ENCODE measurements at regions not wholly inside any gene's neighbourhood (a gene's known extent, or its start where the extent isn't known, plus 50 kb on each side); places are given as distances from the start of the nearest gene placed in this dataset.
"Not testable (repeated sequence)": the region's sequence is repeated elsewhere in the genome, so short reads cannot be mapped to it uniquely, and the experiment has no call there.

GRCh38 chr14:25699981-25700380 is 650.0 kb upstream of the STXBP6 start:
- no peaks in the 10 kb centered on the region for H3K27me3 Mint-ChIP-seq (ENCODE audit: low read depth)
- no peak for TF ChIP-seq CTCF (conservative IDR thresholded peaks at IDR 0.05)
- H3K27ac Mint-ChIP-seq (ENCODE audit: unreplicated experiment) = no peak overlapping the region
- no peaks in the 10 kb centered on the region for H3K4me1 Mint-ChIP-seq
- no peaks in the 10 kb centered on the region for H3K36me3 Mint-ChIP-seq (ENCODE audit: low read depth)
- no peak overlapping the region for H3K4me3 Mint-ChIP-seq
- H3K9me3 Mint-ChIP-seq = no peaks in the 10 kb centered on the region
- no peak for DNase-seq (ENCODE audit: low read depth, low spot score)

GRCh38 chr14:25698111-25698510 is 648.2 kb upstream of the STXBP6 start:
- TF ChIP-seq CTCF (conservative IDR thresholded peaks at IDR 0.05) = no peak
- H3K27ac Mint-ChIP-seq (ENCODE audit: unreplicated experiment) = no peak overlapping the region
- H3K4me3 Mint-ChIP-seq = no peak overlapping the region
- H3K36me3 Mint-ChIP-seq (ENCODE audit: low read depth) = no peaks in the 10 kb centered on the region
- no peaks in the 10 kb centered on the region for H3K4me1 Mint-ChIP-seq
- no peaks in the 10 kb centered on the region for H3K9me3 Mint-ChIP-seq
- no peaks in the 10 kb centered on the region for H3K27me3 Mint-ChIP-seq (ENCODE audit: low read depth)
- no peak for DNase-seq (ENCODE audit: low read depth, low spot score)

- Mint-ChIP-seq H3K4me1 (no peaks in the 10 kb centered on the region), H3K4me3 (no peak overlapping the region), H3K27me3 (ENCODE audit: low read depth) (no peaks in the 10 kb centered on the region), H3K36me3 (ENCODE audit: low read depth) (no peaks in the 10 kb centered on the region), H3K9me3 (no peaks in the 10 kb centered on the region), H3K27ac (ENCODE audit: unreplicated experiment) (no peak overlapping the region)
- TF ChIP-seq CTCF (conservative IDR thresholded peaks at IDR 0.05) = no peak
- DNase-seq (ENCODE audit: low read depth, low spot score) = no peak
Observed at GRCh38 chr14:25696176-25696575, 646.2 kb upstream of the STXBP6 start.

- Mint-ChIP-seq H3K4me1 (no peaks in the 10 kb centered on the region), H3K9me3 (peaks cover 3% of the 10 kb centered on the region), H3K36me3 (ENCODE audit: low read depth) (no peaks in the 10 kb centered on the region), H3K27me3 (ENCODE audit: low read depth) (no peaks in the 10 kb centered on the region), H3K4me3 (no peak overlapping the region), H3K27ac (ENCODE audit: unreplicated experiment) (no peak overlapping the region)
- TF ChIP-seq CTCF (conservative IDR thresholded peaks at IDR 0.05) = no peak
- DNase-seq (ENCODE audit: low read depth, low spot score) = no peak
Observed at GRCh38 chr14:25685004-25685403, 635.1 kb upstream of the STXBP6 start.

- Mint-ChIP-seq H3K4me3 (no peak overlapping the region), H3K27ac (ENCODE audit: unreplicated experiment) (no peak overlapping the region), H3K27me3 (ENCODE audit: low read depth) (no peaks in the 10 kb centered on the region), H3K4me1 (no peaks in the 10 kb centered on the region), H3K9me3 (peaks cover 3% of the 10 kb centered on the region), H3K36me3 (ENCODE audit: low read depth) (no peaks in the 10 kb centered on the region)
- DNase-seq (ENCODE audit: low read depth, low spot score) = no peak
- no peak for TF ChIP-seq CTCF (conservative IDR thresholded peaks at IDR 0.05)
Observed at GRCh38 chr14:25680934-25681333, 631.0 kb upstream of the STXBP6 start.

- not testable (repeated sequence) for H3K27me3 Mint-ChIP-seq (ENCODE audit: low read depth); H3K4me3 Mint-ChIP-seq; H3K4me1 Mint-ChIP-seq; DNase-seq (ENCODE audit: low read depth, low spot score); H3K36me3 Mint-ChIP-seq (ENCODE audit: low read depth); H3K9me3 Mint-ChIP-seq; H3K27ac Mint-ChIP-seq (ENCODE audit: unreplicated experiment)
Observed at GRCh38 chr14:25680511-25680910, 630.6 kb upstream of the STXBP6 start.

Data from neural crest cell (in vitro differentiated cells).